ENCODE measurements at regions not wholly inside any gene's neighbourhood (a gene's known extent, or its start where the extent isn't known, plus 50 kb on each side); places are given as distances from the start of the nearest gene placed in this dataset.

DNA sequence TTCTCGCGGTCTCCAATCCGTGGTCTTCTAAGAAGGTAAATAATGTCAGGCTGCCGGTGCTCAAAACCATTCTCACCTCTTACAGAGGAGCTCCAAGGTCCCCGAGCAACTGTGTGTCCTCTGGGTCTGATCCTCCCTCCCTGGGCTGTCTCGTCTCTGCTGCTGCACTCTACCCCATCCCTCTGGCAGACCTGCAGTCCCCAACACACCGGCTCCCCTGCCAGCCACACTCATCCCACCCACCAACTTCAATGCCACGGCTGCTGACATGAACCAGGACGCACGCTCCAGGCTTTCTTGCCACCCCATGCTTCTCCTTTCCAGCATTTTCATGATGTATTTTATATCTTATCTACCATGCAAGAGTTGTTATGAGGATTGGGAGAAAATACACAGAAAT, 559.5 kb upstream of the SALL3 start:
- Histone ChIP-seq H3K4me1 (no peaks in the 10 kb centered on the region), H3K27me3 (no peaks in the 10 kb centered on the region), H3K4me3 (no peak overlapping the region), H3K9me3 (no peaks in the 10 kb centered on the region), H3K36me3 (ENCODE audit: low read depth, missing control alignments) (no peaks in the 10 kb centered on the region), H3K27ac (no peak overlapping the region)
- DNase-seq: no peak
- no peak for TF ChIP-seq POLR2A (IDR thresholded peaks at IDR 0.05)
- TF ChIP-seq, protein P1, sequence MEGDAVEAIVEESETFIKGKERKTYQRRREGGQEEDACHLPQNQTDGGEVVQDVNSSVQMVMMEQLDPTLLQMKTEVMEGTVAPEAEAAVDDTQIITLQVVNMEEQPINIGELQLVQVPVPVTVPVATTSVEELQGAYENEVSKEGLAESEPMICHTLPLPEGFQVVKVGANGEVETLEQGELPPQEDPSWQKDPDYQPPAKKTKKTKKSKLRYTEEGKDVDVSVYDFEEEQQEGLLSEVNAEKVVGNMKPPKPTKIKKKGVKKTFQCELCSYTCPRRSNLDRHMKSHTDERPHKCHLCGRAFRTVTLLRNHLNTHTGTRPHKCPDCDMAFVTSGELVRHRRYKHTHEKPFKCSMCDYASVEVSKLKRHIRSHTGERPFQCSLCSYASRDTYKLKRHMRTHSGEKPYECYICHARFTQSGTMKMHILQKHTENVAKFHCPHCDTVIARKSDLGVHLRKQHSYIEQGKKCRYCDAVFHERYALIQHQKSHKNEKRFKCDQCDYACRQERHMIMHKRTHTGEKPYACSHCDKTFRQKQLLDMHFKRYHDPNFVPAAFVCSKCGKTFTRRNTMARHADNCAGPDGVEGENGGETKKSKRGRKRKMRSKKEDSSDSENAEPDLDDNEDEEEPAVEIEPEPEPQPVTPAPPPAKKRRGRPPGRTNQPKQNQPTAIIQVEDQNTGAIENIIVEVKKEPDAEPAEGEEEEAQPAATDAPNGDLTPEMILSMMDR (IDR thresholded peaks at IDR 0.05): no peak
- WGBS, 2 donors: 86 to 90% methylated on average over 10 of the region's 10 CpGs
- intact Hi-C loops (cut with DNase I; ENCODE audit: low total_unique reads): no loop called here

DNA sequence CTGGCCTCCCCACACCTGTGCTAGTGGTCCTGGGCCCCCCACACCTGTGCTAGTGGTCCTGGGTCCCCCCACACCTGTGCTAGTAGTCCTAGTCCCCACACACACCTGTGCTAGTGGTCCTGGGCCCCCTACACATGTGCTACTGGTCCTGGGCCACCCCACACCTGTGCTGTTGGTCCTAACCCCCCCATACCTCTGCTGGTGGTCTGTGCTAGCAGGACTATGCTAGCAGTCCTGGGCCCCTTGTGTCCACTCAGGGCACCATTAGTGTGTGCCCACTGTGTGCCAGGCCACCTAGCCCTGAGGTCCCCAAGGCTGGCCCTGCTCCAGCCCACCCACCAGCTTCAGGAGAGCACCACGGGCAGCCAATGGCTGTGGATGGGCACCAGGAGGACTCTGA, 558.2 kb upstream of the SALL3 start:
- Histone ChIP-seq H3K4me3 (no peak overlapping the region), H3K36me3 (ENCODE audit: low read depth, missing control alignments) (no peaks in the 10 kb centered on the region), H3K27ac (no peak overlapping the region), H3K9me3 (no peaks in the 10 kb centered on the region), H3K4me1 (no peaks in the 10 kb centered on the region), H3K27me3 (no peaks in the 10 kb centered on the region)
- DNase-seq: no peak
- 80 to 100% methylated on average over 1 of the region's 1 CpG for WGBS, 2 donors
- TF ChIP-seq, protein P1 (IDR thresholded peaks at IDR 0.05): no peak
- TF ChIP-seq POLR2A (IDR thresholded peaks at IDR 0.05): no peak
- intact Hi-C loops (cut with DNase I; ENCODE audit: low total_unique reads): no loop called here

DNA sequence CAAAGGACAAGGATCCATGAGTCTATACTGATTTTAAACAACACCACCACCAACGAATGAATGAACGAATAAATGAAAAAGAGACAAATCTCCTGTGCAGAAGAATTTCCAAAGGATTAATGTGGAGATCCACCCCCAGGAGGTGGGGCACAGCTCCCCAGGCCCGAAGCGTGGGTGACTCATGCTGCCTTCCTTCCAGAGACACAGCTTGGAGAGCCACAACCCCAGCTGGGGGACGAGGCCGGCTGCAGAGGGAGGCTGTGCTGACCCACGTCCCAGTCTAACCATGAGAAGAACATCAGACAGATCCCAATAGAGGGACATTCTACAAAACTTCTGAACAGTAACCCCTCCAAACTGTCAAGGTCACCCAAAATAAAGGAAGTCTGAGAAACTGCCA, 557.3 kb upstream of the SALL3 start:
- Histone ChIP-seq H3K9me3 (no peaks in the 10 kb centered on the region), H3K4me1 (no peaks in the 10 kb centered on the region), H3K27ac (no peak overlapping the region), H3K36me3 (ENCODE audit: low read depth, missing control alignments) (no peaks in the 10 kb centered on the region), H3K27me3 (no peaks in the 10 kb centered on the region), H3K4me3 (no peak overlapping the region)
- DNase-seq: no peak
- no peak for TF ChIP-seq POLR2A (IDR thresholded peaks at IDR 0.05)
- TF ChIP-seq, protein P1 (IDR thresholded peaks at IDR 0.05): no peak
- intact Hi-C loops (cut with DNase I; ENCODE audit: low total_unique reads): no loop called here
- 53 to 58% methylated on average over 7 of the region's 7 CpGs for WGBS, 2 donors

DNA sequence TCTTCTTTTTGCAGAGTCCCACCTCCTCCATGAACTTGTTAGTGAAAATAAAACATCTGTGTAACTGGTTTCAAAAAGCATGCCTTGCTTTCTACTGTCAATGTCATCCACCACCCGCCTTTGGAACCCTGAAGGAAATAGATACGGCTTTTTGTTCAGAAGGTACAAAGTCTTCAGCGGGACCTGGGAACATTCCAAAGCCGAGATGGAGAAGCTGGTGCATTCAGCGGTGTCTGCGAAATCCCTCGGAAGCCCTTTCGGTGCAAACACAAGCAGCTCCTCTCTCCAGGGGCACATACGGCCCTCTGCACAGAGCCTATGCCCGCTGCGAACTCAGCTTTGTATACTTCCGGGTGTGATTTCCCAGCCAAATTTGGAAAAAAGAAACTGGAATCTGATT, 555.8 kb upstream of the SALL3 start:
- 48 to 70% methylated on average over 12 of the region's 12 CpGs for WGBS, 2 donors
- no peak overlapping the region for H3K27ac ChIP-seq
- intact Hi-C loops (cut with DNase I; ENCODE audit: low total_unique reads): no loop called here
- no peak overlapping the region for H3K4me3 ChIP-seq
- H3K9me3 ChIP-seq: no peaks in the 10 kb centered on the region
- no peaks in the 10 kb centered on the region for H3K36me3 ChIP-seq (ENCODE audit: low read depth, missing control alignments)
- TF ChIP-seq, protein P1 (IDR thresholded peaks at IDR 0.05): no peak
- no peak for TF ChIP-seq POLR2A (IDR thresholded peaks at IDR 0.05)
- DNase-seq: no peak
- no peaks in the 10 kb centered on the region for H3K4me1 ChIP-seq
- H3K27me3 ChIP-seq: no peaks in the 10 kb centered on the region

DNA sequence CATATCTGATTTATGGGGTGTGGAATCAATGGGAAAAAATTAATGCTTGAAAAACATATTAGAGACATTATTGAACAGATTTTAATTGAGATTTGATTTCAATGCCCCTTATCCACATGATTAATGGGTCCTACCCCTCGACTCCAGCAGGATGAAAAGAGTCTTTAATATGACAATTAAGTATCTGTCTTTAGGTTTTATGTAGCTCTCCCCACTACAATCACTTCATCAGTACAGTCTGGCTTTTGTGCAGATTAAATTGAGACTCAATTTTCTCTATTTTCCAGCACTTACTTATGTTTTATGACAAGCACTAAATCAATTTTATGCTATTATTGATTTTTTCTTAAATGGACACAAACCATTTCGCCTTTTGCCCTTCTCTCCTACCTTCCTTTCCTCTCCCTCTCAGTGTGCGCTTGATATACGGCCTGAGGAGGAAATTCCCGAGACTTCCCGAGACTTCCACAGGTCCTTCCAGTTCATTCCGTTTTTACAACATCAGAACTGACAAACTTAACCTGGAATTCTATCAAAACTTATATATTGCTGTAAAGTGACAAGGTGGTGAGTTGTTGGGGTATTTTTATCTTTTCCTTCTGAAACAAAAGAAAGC, 555.1 kb upstream of the SALL3 start:
- Histone ChIP-seq H3K4me1 (no peaks in the 10 kb centered on the region), H3K27me3 (no peaks in the 10 kb centered on the region), H3K36me3 (ENCODE audit: low read depth, missing control alignments) (no peaks in the 10 kb centered on the region), H3K4me3 (no peak overlapping the region), H3K9me3 (no peaks in the 10 kb centered on the region), H3K27ac (no peak overlapping the region)
- intact Hi-C loops (cut with DNase I; ENCODE audit: low total_unique reads): no loop called here
- no peak for TF ChIP-seq POLR2A (IDR thresholded peaks at IDR 0.05)
- TF ChIP-seq, protein P1 (IDR thresholded peaks at IDR 0.05): no peak
- no peak for DNase-seq
- WGBS, 2 donors: 81 to 83% methylated on average over 7 of the region's 7 CpGs
